C4-2B (cell line): ENCODE measurements at regions not wholly inside any gene's neighbourhood (a gene's known extent, or its start where the extent isn't known, plus 50 kb on each side); places are given as distances from the start of the nearest gene placed in this dataset.

Source experiments
- H3K27ac ChIP-seq: fragments of 450-650 bp; 2 replicates; pipeline ENCODE4 v1.5.1; 2017
- ZFX ChIP-seq: fragments of 450-650 bp; IDR thresholded peaks from 2 replicates; pipeline ENCODE4 v1.6.1; 2017
- TF ChIP-seq, protein P1 (sequence below): fragments of 450-650 bp; conservative IDR thresholded peaks from 2 replicates; pipeline ENCODE4 v1.5.1; 2017; ENCODE audit warnings: mild to moderate bottlenecking

DNA sequence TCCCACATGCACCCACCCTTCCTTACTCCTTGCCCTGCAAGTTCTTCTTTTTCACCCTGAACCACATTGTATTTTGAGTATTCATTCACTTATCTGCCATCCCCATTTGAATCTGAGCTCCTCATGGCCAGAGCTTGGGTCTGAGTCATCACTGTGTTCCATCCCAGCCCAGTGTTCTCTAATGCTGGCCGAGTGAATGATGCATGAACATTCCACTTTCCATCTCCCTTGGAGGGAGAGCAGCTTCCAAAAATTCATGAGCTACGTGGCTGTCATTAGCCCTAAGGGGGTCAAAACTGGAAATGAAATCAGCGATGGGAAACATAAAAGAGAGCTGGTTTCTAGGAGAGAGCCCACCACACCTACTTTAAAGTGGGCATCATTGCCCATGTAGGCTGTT, 187.0 kb upstream of the USP24 start:
- no peak overlapping the region for H3K27ac ChIP-seq
- TF ChIP-seq, protein P1, sequence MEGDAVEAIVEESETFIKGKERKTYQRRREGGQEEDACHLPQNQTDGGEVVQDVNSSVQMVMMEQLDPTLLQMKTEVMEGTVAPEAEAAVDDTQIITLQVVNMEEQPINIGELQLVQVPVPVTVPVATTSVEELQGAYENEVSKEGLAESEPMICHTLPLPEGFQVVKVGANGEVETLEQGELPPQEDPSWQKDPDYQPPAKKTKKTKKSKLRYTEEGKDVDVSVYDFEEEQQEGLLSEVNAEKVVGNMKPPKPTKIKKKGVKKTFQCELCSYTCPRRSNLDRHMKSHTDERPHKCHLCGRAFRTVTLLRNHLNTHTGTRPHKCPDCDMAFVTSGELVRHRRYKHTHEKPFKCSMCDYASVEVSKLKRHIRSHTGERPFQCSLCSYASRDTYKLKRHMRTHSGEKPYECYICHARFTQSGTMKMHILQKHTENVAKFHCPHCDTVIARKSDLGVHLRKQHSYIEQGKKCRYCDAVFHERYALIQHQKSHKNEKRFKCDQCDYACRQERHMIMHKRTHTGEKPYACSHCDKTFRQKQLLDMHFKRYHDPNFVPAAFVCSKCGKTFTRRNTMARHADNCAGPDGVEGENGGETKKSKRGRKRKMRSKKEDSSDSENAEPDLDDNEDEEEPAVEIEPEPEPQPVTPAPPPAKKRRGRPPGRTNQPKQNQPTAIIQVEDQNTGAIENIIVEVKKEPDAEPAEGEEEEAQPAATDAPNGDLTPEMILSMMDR = no peak
- TF ChIP-seq ZFX = no peak

DNA sequence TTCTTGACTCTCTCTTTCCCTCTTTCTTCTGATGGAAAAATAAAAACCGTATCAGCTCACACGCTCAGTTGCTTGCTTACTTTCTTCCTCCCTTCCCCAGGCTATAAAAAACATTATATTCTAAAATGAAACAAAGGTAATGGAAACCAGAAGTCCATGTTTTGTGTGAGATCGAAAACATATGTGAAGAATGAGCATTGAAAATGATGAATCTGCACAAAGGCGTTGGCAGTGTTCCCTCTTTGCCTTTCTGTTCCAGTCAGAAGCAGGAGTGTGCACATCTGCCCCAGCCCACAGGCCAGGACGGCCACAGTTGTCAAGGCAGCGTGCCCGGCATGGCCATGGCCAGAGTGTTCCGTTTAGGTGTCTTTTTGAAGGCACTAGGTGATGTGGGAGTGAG, 185.3 kb upstream of the USP24 start:
- no peak overlapping the region for H3K27ac ChIP-seq
- TF ChIP-seq, protein P1 = no peak
- no peak for TF ChIP-seq ZFX

DNA sequence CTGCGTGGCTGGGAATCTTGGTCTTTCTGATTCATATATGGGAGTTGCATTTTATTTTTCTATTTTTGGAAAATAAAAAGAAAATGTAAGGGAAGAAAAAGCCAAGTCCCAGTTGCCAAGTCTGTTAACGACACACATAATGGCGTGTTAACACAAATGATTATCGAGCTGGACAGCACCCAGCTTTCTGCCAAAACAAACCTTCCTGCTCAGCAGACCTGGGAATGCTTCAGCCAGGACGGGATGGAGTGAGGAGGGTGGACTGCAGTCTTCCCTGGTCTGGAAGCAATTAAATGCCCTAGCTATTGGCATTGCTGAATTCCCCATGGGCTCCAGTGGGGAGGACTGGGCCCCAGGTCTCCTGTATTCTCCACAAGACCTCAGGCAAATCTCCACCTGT, 184.2 kb upstream of the USP24 start:
- TF ChIP-seq ZFX = no peak
- TF ChIP-seq, protein P1 = no peak

DNA sequence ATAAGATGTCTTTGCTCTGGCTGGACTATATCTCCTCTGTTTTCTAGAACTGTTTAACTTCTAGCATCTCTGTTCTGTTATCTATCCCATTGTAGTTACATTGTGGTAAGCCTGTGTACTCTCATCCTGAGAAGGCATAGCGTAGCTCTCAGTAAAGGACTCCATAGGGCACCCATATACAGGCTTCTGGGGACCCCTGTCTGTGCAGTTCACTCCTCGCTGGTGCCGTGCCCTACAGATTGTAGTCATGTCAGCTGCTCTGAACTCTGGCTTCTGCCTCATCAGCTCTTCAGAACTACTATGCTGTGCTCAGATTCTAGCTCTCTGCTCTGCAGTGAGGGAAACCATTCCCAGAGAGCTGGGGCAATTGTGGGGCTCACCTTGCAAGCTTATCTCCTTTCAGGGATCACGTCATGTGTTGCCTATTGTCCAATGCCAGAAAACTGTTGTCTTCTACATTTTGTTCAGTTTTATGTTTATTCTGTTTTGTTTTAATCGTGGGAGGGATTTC, 181.3 kb upstream of the USP24 start:
- TF ChIP-seq, protein P1 = no peak
- TF ChIP-seq ZFX = no peak

More for the DNA sequence above, 184.2 kb upstream of the USP24 start:
- H3K27ac ChIP-seq = no peak overlapping the region

DNA sequence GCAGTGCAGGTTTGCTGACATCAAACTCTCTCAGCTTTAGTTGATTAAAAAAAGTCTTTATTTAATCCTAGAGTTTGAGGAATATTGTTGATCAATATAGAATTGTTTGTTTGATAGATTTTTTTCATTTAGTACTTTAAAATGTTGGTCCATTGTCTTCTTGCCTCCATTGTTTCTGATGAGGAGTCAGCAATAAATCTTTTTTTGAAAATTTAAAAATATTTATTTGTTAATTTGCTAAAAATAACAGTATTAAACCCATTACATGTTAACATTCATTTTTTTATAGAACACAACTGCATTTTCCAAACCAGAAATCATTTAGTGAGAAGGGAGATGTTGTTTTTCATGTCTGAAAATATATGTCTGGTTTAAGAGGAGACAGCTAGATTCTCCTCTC, 173.8 kb upstream of the USP24 start:
- no peak overlapping the region for H3K27ac ChIP-seq

More for the DNA sequence above, 181.3 kb upstream of the USP24 start:
- no peak overlapping the region for H3K27ac ChIP-seq

DNA sequence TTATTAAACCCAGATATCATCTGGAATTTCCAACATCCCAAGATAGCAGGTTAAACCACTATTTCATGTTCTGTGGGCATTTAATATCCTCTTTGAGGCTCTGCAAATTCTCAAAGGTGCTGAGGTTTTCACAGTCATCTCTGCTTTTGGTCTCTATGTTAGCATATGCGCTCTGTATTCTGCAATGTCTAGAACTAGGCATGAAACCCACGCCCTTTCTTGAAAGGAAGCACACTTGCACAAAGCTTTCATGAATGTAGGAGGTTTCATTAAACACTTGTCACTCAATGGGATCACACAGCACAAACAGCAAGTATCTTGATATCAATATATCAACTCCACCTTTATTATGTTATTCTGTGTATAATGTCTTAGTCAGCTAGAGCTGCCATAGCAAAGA, 172.0 kb upstream of the USP24 start:
- no peak for TF ChIP-seq ZFX
- TF ChIP-seq, protein P1 = no peak

More for the DNA sequence above, 173.8 kb upstream of the USP24 start:
- TF ChIP-seq, protein P1 = no peak
- TF ChIP-seq ZFX = no peak

DNA sequence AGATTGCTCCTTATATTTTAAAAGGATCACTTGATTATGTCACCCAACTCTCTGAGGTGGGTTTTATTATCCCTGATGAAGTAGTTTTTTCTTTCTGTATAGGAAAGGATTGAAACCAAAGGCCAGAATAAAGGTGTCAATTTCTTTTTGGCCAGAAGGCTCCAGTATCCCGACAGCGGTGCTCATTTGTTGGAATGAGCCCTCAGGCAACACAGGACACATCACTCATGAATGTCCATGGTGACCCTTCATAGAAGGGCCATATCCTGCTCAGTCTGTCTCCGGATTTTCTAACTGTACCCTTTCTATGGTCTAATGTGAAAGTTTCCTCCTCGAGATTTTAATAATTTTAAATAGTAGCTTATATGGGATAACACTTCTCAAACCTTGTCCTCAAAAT, 171.3 kb upstream of the USP24 start:
- no peak overlapping the region for H3K27ac ChIP-seq
- no peak for TF ChIP-seq ZFX
- TF ChIP-seq, protein P1 = no peak

More for the DNA sequence above, 172.0 kb upstream of the USP24 start:
- no peak overlapping the region for H3K27ac ChIP-seq
